Activated CD4-positive, CD25-positive, alpha-beta regulatory T cell treated with anti-CD3 and anti-CD28 coated beads, Interleukin-2, amount 50 U/mL, for 24 hours (primary cell): ENCODE measurements at regions not wholly inside any gene's neighbourhood (a gene's known extent, or its start where the extent isn't known, plus 50 kb on each side); places are given as distances from the start of the nearest gene placed in this dataset.
"Not testable (repeated sequence)": the region's sequence is repeated elsewhere in the genome, so short reads cannot be mapped to it uniquely, and the experiment has no call there.

Experiments used
- ATAC-seq, 2 donors: fragments of 150-1000 bp; cut with Tn5 transposase; one replicate each; pipeline ENCODE4 v1.10.0; 2021; ENCODE audit warnings: mild to moderate bottlenecking in 1 of 2, moderate library complexity in 1 of 2

- ATAC-seq = no peak
These were observed 593.0 kb upstream of the CITED2 start for GRCh38 chr6:139967497-139967896.

DNA sequence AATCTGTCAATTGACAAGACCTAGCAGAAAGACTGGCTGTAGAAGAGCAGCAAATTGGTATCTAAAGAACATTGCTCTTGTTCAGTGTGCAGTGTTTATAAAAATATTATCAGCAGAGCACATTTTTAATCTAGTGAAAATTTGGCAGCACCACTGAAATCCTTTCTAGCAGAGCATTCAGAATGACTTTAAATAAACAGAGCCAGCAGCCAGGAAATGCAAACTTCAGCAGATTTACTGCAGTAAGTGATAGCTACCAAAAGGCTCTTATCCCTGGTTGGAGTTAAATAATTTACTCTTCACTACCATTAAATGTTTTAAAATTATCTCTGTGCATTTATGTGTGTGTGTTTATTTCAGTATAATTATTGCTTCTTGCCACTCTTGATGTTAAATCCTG lies 590.9 kb upstream of the CITED2 start:
- ATAC-seq = no peak

DNA sequence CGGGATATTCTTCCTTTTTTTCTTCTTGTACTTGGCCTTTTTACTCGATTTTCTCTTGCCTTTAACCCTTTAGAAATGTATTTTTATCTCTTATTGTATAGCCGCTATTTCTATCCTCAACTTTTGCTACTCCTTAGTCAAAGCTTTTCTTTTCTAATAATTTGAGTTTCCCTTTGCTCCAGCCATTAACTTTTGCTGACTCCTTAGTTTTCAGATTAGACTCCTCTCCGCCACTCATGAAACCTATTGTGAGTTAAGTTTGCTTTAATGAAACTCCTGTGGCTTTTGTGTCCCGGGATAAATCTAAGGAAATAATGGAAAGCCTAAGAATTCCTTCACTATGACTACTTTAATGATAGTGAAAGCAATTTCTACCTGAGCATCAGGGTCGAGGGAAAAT lies 590.3 kb upstream of the CITED2 start:
- no peak for ATAC-seq

- ATAC-seq = no peak
These were observed 588.4 kb upstream of the CITED2 start for GRCh38 chr6:139962654-139963347.

GRCh38 chr6:139961190-139961589 lies 586.7 kb upstream of the CITED2 start:
- ATAC-seq = no peak

DNA sequence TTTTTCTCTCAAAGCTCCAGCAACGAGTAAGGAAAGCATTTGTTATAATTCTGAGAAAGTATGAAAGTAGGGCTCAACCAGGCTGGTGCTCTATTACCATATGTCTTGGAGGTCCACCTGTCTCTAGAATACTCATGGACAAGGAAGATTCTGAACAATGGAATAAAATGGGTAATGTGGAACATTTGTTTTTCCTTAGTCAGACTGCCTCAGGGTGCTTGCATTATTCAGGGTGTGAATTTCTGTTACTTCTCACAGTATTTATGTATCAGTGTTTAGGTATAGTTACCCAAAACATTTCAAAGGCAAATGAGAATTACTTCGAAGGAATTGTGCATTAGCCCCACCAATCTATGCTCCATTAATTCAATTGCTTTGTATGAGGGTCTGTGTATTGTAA lies 586.2 kb upstream of the CITED2 start:
- no peak for ATAC-seq

- ATAC-seq = no peak
These were observed 581.1 kb upstream of the CITED2 start for GRCh38 chr6:139955366-139956155.

GRCh38 chr6:139954463-139955071 lies 580.1 kb upstream of the CITED2 start:
- ATAC-seq = no peak

DNA sequence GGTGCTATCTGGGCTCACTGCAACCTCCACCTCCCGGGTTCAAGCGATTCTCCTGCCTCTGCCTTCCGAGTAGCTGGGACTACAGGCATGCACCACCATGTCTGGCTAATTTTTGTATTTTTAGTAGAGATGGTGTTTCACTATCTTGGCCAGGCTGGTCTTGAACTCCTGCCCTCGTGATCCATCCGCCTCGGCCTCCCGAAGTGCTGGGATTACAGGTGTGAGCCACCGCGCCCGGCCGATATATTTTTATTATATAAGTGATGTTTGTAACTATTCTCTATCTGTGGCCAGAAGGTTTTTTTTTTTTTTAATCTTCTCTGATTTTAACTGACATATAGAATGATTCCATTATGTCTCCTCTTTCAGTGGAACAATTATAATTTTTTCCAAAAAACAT lies 579.3 kb upstream of the CITED2 start:
- ATAC-seq = not testable (repeated sequence)

- ATAC-seq = no peak
These were observed 576.7 kb upstream of the CITED2 start for GRCh38 chr6:139951172-139951571.

GRCh38 chr6:139944976-139945375 lies 570.5 kb upstream of the CITED2 start:
- no peak for ATAC-seq

GRCh38 chr6:139944131-139944530 lies 569.7 kb upstream of the CITED2 start:
- no peak for ATAC-seq

- ATAC-seq = no peak
These were observed 568.9 kb upstream of the CITED2 start for GRCh38 chr6:139943391-139943790.

- no peak for ATAC-seq
These were observed 567.9 kb upstream of the CITED2 start for GRCh38 chr6:139942331-139942730.

GRCh38 chr6:139941826-139942225 lies 567.4 kb upstream of the CITED2 start:
- ATAC-seq = no peak

GRCh38 chr6:139940741-139941729 lies 566.6 kb upstream of the CITED2 start:
- ATAC-seq = no peak

GRCh38 chr6:139939189-139939979 lies 564.9 kb upstream of the CITED2 start:
- no peak for ATAC-seq

GRCh38 chr6:139932671-139933070 lies 558.2 kb upstream of the CITED2 start:
- ATAC-seq = no peak

GRCh38 chr6:139931747-139932146 lies 557.3 kb upstream of the CITED2 start:
- ATAC-seq = no peak

GRCh38 chr6:139927742-139928305 lies 553.4 kb upstream of the CITED2 start:
- ATAC-seq = no peak

DNA sequence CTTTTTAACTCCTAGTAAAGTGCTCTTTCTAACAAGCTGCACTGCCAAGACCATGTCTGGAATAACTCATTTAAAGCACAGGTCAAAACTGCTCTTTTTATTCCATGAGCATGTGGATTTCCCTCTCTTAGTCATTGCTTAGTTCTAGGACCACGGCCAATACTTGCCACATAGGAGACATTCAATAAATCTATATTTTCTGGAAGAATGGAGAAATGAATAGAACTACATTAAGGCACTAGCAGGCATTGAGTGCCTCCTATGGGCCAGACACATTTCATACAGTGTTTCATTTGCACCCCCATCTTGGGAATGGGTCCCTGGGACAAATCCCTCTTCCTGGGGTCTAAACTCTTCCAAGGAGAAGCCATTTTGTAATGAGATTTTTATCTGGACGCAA lies 552.8 kb upstream of the CITED2 start:
- no peak for ATAC-seq
